WI38 (cell line): ENCODE measurements at regions not wholly inside any gene's neighbourhood (a gene's known extent, or its start where the extent isn't known, plus 50 kb on each side); places are given as distances from the start of the nearest gene placed in this dataset.

Source experiments
- H3K4me3 ChIP-seq: 2 replicates; pipeline ENCODE4 v1.5.1; 2011; ENCODE audit warnings: low read depth, mild to moderate bottlenecking, control low read depth, low read length
- CTCF ChIP-seq: IDR thresholded peaks from 2 replicates; pipeline ENCODE4 v1.5.1; 2012; ENCODE audit warnings: low read depth, mild to moderate bottlenecking, control low read depth, low read length

GRCh38 chr3:72461787-72462186, 386.5 kb downstream of the SHQ1 start:
- TF ChIP-seq CTCF, result no peak
- no peak overlapping the region for H3K4me3 ChIP-seq

- H3K4me3 ChIP-seq, result no peak overlapping the region
- TF ChIP-seq CTCF, result no peak
Observed at GRCh38 chr3:72460205-72461174, 387.8 kb downstream of the SHQ1 start.

GRCh38 chr3:72459588-72459987, 388.7 kb downstream of the SHQ1 start:
- TF ChIP-seq CTCF, result no peak
- no peak overlapping the region for H3K4me3 ChIP-seq

- no peak overlapping the region for H3K4me3 ChIP-seq
- no peak for TF ChIP-seq CTCF
Observed at GRCh38 chr3:72458375-72458774, 389.9 kb downstream of the SHQ1 start.

- TF ChIP-seq CTCF, result no peak
- H3K4me3 ChIP-seq, result no peak overlapping the region
Observed at GRCh38 chr3:72454441-72454840, 393.8 kb downstream of the SHQ1 start.

- TF ChIP-seq CTCF, result no peak
- H3K4me3 ChIP-seq, result no peak overlapping the region
Observed at GRCh38 chr3:72453706-72454105, 394.5 kb downstream of the SHQ1 start.

GRCh38 chr3:72452745-72453144, 395.5 kb downstream of the SHQ1 start:
- no peak for TF ChIP-seq CTCF
- H3K4me3 ChIP-seq, result no peak overlapping the region
